ENCODE measurements at regions not wholly inside any gene's neighbourhood (a gene's known extent, or its start where the extent isn't known, plus 50 kb on each side); places are given as distances from the start of the nearest gene placed in this dataset.

GRCh38 chr15:96869790-96870189 is 539.3 kb downstream of the NR2F2 start:
- no peak for TF ChIP-seq EZH2phosphoT487 (IDR thresholded peaks at IDR 0.05; ENCODE audit: borderline replicate concordance, low read depth, low read length)
- no peak for TF ChIP-seq CTCF (conservative IDR thresholded peaks at IDR 0.05; ENCODE audit: low read length)
